GM23338 (cell line): ENCODE measurements at regions not wholly inside any gene's neighbourhood (a gene's known extent, or its start where the extent isn't known, plus 50 kb on each side); places are given as distances from the start of the nearest gene placed in this dataset.

Experiments
- ATAC-seq: fragments of 200-7000 bp; cut with Tn5 transposase; 3 replicates; pipeline ENCODE4 v1.9.1; 2020
- DNase-seq: peaks from one replicate; pipeline ENCODE4 v3.0.0-alpha.2; 2015; ENCODE audit warnings: low spot score
- H2AFZ ChIP-seq: fragments of 200-600 bp; sonication (generic); 2 replicates; pipeline ENCODE4 v1.8.0; 2016; ENCODE audit warnings: antibody characterized with exemption, mild to moderate bottlenecking, moderate library complexity
- H3F3A ChIP-seq: fragments of 200-600 bp; sonication (generic); replicated peaks from 2 replicates; pipeline ENCODE4 v1.8.0; 2017; ENCODE audit warnings: antibody characterized with exemption, mixed run types, low read depth
- H3K27ac ChIP-seq: fragments of 200-600 bp; sonication (generic); 2 replicates; pipeline ENCODE4 v1.6.1; 2016; ENCODE audit warnings: low read depth
- H3K27me3 ChIP-seq: fragments of 200-600 bp; sonication (generic); 2 replicates; pipeline ENCODE4 v1.8.0; 2016; ENCODE audit warnings: mild to moderate bottlenecking, mixed run types, moderate library complexity; ENCODE audit not compliant: insufficient read depth
- H3K36me3 ChIP-seq: fragments of 200-600 bp; sonication (generic); 2 replicates; pipeline ENCODE4 v1.8.0; 2016; ENCODE audit warnings: mild to moderate bottlenecking; ENCODE audit not compliant: insufficient read depth
- H3K4me1 ChIP-seq: fragments of 200-600 bp; sonication (generic); 2 replicates; pipeline ENCODE4 v1.8.0; 2016; ENCODE audit warnings: mild to moderate bottlenecking, moderate library complexity; ENCODE audit not compliant: insufficient read depth
- H3K4me2 ChIP-seq: fragments of 200-600 bp; sonication (generic); 2 replicates; pipeline ENCODE4 v1.7.1; 2017; ENCODE audit warnings: mixed run types
- H3K4me3 ChIP-seq: fragments of 200-600 bp; sonication (generic); 2 replicates; pipeline ENCODE4 v1.6.1; 2016; ENCODE audit warnings: mixed run types
- H3K79me2 ChIP-seq: fragments of 200-600 bp; sonication (generic); replicated peaks from 2 replicates; pipeline ENCODE4 v1.8.0; 2017; ENCODE audit warnings: mild to moderate bottlenecking; ENCODE audit not compliant: insufficient read depth
- H3K9me2 ChIP-seq: fragments of 200-600 bp; sonication (generic); 2 replicates; pipeline ENCODE4 v1.8.0; 2017; ENCODE audit not compliant: insufficient read depth
- H4K20me1 ChIP-seq: fragments of 200-600 bp; sonication (generic); replicated peaks from 2 replicates; pipeline ENCODE4 v1.8.0; 2017; ENCODE audit warnings: mild to moderate bottlenecking; ENCODE audit not compliant: insufficient read depth
- H3K27ac Mint-ChIP-seq: 2 replicates; pipeline ENCODE4 v1.8.0; 2020; ENCODE audit warnings: inconsistent platforms, mild to moderate bottlenecking, moderate library complexity, mixed read lengths
- H3K27me3 Mint-ChIP-seq: 3 replicates; pipeline ENCODE4 v1.8.0; 2022; ENCODE audit warnings: low read depth, mild to moderate bottlenecking, moderate library complexity, mixed read lengths, inconsistent platforms; ENCODE audit not compliant: insufficient read depth, poor library complexity
- H3K36me3 Mint-ChIP-seq: 3 replicates; pipeline ENCODE4 v1.8.0; 2021; ENCODE audit warnings: low read depth, mild to moderate bottlenecking, inconsistent platforms, moderate library complexity, mixed read lengths
- H3K4me1 Mint-ChIP-seq: 3 replicates; pipeline ENCODE4 v1.8.0; 2020; ENCODE audit warnings: mild to moderate bottlenecking, inconsistent platforms, mixed read lengths
- H3K4me3 Mint-ChIP-seq: 3 replicates; pipeline ENCODE4 v1.8.0; 2021; ENCODE audit warnings: moderate library complexity, mild to moderate bottlenecking, inconsistent platforms, mixed read lengths
- H3K9me3 Mint-ChIP-seq: 3 replicates; pipeline ENCODE4 v1.8.0; 2020; ENCODE audit warnings: moderate library complexity, mild to moderate bottlenecking, inconsistent platforms, mixed read lengths
- CREB1 ChIP-seq: fragments of 250-450 bp; sonication (Bioruptor Pico); IDR thresholded peaks from 2 replicates; pipeline ENCODE4 v1.5.0; 2020; ENCODE audit warnings: low read depth, mild to moderate bottlenecking, moderate library complexity
- CTCF ChIP-seq, 2 experiments: fragments of 200-600 bp in 1 of 2; sonication (generic) in 1 of 2; conservative IDR thresholded peaks; 2 replicates each; pipeline versions ENCODE4 v1.5.1 to v1.6.1; 2016 to 2017; ENCODE audit warnings: antibody characterized with exemption in 2 of 2, low read depth in 2 of 2, mild to moderate bottlenecking in 2 of 2, moderate library complexity in 1 of 2
- NANOG ChIP-seq: IDR thresholded peaks from 2 replicates; pipeline ENCODE4 v1.6.1; 2016; ENCODE audit warnings: antibody characterized with exemption, borderline replicate concordance
- REST ChIP-seq: IDR thresholded peaks from one replicate; pipeline ENCODE4 v1.6.1; 2018; ENCODE audit warnings: antibody characterized with exemption; ENCODE audit not compliant: unreplicated experiment

- no peak for ATAC-seq
- no peak overlapping the region for H2AFZ ChIP-seq
- TF ChIP-seq REST (no peak), CREB1 (CRISPR knock-in tag) (no peak), NANOG (no peak), CTCF (conservative IDR thresholded peaks at IDR 0.05; ENCODE audit: low read depth in 2 of 2) (no peak)
- no peaks in the 10 kb centered on the region for H3K36me3 ChIP-seq
- H3K27me3 Mint-ChIP-seq: no peaks in the 10 kb centered on the region
- no peak for DNase-seq
- H3K4me3 Mint-ChIP-seq: no peak overlapping the region
- H3K9me2 ChIP-seq: peaks cover 15% of the 10 kb centered on the region
- H3K27ac ChIP-seq: no peak overlapping the region
- H3K4me3 ChIP-seq: no peak overlapping the region
- H4K20me1 ChIP-seq: no peaks in the 10 kb centered on the region
- H3K4me2 ChIP-seq: no peak overlapping the region
- no peaks in the 10 kb centered on the region for H3K4me1 ChIP-seq
- H3K27ac Mint-ChIP-seq: no peak overlapping the region
- H3K4me1 Mint-ChIP-seq: no peaks in the 10 kb centered on the region
- no peaks in the 10 kb centered on the region for H3K27me3 ChIP-seq
- no peaks in the 10 kb centered on the region for H3K36me3 Mint-ChIP-seq
- H3F3A ChIP-seq: no peaks in the 10 kb centered on the region
- peaks cover 5% of the 10 kb centered on the region for H3K9me3 Mint-ChIP-seq
- H3K79me2 ChIP-seq: no peaks in the 10 kb centered on the region
Observed at GRCh38 chr4:85166318-85166717, 199.8 kb upstream of the WDFY3 start.

GRCh38 chr4:85168234-85168834, 201.8 kb upstream of the WDFY3 start:
- no peak overlapping the region for H3K27ac Mint-ChIP-seq
- Histone ChIP-seq H3F3A (no peaks in the 10 kb centered on the region), H3K27ac (no peak overlapping the region), H3K27me3 (no peaks in the 10 kb centered on the region), H3K36me3 (no peaks in the 10 kb centered on the region), H4K20me1 (no peaks in the 10 kb centered on the region), H3K4me3 (no peak overlapping the region), H3K4me2 (no peak overlapping the region), H2AFZ (no peak overlapping the region), H3K79me2 (no peaks in the 10 kb centered on the region), H3K9me2 (peaks cover 15% of the 10 kb centered on the region), H3K4me1 (no peaks in the 10 kb centered on the region)
- DNase-seq (no peak), ATAC-seq (no peak)
- H3K9me3 Mint-ChIP-seq: peaks cover 5% of the 10 kb centered on the region; the same call in 2 of the 3 replicates
- H3K4me1 Mint-ChIP-seq: no peaks in the 10 kb centered on the region
- H3K36me3 Mint-ChIP-seq: no peaks in the 10 kb centered on the region
- no peaks in the 10 kb centered on the region for H3K27me3 Mint-ChIP-seq
- TF ChIP-seq NANOG: no peak
- TF ChIP-seq CTCF (conservative IDR thresholded peaks at IDR 0.05; ENCODE audit: low read depth in 2 of 2): no peak
- H3K4me3 Mint-ChIP-seq: no peak overlapping the region
